GM21723 (cell line): ENCODE measurements at regions not wholly inside any gene's neighbourhood (a gene's known extent, or its start where the extent isn't known, plus 50 kb on each side); places are given as distances from the start of the nearest gene placed in this dataset.

ENCODE experiments used
- ATAC-seq: cut with Tn5 transposase; IDR thresholded peaks from one replicate; pipeline ENCODE4 v1.9.1; 2021; ENCODE audit warnings: mild to moderate bottlenecking, moderate library complexity; ENCODE audit not compliant: unreplicated experiment

- no peak for ATAC-seq
Measured at GRCh38 chr2:183995632-183996031, 602.7 kb upstream of the ZNF804A start.

DNA sequence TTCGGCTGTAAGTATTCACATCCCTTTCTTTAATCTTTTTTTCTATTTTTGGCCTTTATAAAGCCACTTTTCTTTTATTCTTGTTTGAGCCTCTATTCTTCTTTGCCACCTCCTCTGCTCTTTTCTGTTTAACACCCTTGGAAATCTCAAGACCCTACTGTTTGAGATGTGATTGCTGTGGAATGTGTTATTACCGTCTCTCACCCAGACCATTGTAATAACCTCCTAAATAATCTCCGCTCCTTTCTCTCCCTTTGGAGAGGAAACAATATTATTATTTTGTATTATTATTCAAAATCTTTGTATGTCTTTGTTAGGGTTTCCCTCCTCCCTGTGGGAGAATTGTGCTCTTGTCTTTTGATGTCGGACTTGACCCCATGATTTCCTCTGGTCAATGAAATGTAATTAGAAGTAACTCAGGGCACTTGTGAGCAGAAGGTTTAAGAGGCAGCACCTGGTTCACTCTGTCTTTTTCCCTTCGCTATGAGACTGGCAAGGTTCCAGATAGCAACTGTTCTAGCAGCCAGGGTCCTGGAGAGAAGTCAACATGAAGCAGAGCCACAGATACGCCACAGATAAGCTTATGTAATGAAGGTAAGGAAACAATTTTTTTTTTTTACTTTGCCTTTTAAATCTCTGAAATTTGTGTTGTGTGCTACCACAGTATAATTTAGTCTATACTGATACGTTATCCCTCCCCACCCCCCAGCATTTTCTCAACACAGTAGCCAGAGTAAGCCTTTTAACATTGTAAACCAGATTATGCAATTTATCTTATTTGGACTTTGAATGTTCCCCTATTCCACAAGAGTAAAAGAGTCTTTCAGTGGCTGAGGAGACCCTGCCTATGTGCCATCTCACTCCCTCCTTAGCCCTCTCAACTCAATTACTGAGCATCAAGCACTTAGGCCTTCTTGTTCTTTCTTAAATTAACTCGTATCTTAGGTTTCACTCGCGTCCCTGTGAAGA is 601.2 kb upstream of the ZNF804A start:
- no peak for ATAC-seq

DNA sequence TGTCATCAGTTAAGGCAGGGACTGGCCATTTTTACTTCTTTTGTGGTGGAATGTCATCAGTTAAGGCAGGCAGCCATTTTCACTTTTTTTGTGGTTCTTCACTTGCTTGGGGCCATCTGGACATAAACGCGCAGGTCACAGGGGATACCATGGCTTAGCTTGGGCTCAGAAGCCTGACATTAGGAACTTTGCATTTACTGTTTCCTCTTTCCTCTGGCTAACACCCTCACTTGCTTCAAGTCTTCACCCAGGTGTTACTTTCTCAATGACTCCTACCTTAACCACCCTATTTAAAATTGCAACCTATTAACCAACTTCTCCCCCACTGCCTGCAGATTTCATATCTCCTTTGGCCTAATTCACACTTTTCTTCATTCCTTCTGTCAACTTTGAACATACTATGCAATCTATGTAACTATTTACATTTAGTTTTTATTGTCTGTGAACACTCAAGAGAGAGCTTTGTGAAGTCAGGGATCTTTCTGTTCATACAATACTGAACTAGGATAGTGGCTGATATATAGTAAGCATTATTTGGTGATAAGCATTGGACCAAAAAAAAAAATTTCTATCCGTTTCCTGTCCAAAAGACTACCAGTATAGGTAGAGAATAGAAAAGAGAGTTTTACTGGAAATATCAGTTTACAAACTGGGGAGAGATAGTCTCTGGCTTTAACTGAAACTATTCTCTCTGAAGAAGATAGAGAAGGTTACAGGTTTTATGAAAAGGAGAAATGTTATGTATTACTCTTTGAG is 600.1 kb upstream of the ZNF804A start:
- ATAC-seq = peak; percentile 94

DNA sequence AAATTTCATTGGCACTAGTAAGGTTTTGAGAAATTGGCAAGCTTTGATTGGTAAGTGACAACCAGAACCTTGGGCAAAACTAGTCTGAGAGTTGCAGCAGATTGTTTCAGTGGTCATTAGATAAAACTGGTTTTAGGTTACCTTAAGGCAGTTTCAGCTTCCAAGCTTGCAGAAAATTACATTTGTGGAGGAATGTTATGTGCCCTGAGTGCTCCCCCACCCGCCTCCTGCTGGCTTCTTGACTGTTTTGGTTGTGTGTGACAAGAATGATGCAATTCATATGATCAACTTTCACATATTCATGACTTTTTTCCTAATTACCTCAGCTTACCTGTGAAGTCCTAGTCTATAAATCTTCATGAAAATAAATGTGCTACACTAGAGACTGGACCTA is 599.5 kb upstream of the ZNF804A start:
- peak; percentile 24 for ATAC-seq

DNA sequence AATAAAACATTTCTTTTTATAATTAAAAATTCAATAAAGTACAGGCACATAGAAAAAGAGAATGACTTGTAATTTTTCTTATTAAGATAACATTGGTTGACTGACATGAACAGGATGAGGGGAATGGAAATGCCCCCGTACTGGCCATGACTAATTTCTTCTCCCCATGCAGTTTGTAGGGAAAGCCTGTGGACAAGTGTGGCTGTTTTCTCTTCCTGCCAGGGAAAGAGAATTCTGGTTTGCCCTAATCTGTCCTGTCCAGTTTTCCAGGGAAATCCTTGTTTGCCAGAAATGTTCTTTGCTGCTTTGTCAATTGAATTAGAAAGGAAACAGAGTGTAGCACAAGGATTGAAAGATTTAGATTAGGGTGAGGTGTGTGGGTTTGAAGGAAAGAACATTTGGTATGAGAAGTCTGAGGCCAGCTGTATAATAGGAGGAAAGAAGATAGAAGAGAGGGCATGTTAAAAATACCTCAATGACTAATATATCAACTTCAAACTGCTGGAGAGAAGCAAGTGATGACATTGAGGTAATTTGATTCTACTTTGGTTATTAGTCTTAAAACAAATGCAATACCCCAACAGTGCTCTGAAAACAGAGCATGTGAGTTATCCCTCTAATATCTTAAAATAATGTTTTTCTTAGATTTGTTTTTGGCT is 593.9 kb upstream of the ZNF804A start:
- peak; percentile 94 for ATAC-seq

- peak; percentile 57 for ATAC-seq
Measured at GRCh38 chr2:184004948-184005672, 593.2 kb upstream of the ZNF804A start.

DNA sequence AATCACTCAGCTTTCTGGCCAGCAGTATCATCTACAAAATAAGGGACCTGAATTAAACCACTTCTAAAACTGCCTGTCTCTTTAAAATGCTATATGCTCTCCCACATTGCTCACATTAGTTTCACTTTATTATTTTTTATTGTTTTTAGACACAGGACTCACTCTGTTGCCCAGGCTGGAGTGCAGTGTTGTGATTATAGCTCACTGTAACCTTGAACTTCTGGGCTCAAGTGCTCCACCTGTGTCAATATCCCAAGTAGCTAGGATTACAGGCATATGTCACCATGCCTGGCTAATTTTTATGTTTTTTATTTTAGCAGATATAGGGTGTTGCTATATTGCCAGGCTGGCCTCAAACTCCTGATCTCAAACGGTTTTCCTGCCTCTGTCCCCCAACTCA is 591.3 kb upstream of the ZNF804A start:
- no peak for ATAC-seq

DNA sequence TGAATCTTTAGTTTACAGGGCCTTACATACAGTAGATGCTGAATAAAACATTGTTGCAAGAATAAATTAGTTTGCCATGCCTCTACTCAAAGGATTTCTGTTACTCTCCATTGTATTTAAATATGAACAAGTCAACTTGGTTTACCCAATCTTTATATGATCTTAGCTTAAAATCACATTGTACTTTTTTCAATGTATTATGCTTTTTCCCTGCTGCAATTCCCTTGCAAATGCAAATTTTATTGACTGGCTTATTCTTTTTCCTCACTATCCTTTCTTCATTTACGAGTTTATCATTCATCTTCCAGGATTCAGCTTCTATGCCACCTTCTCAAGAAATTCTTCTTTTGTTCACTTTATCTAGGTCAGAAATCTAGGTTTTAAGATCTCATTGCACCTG is 571.4 kb upstream of the ZNF804A start:
- ATAC-seq = no peak

DNA sequence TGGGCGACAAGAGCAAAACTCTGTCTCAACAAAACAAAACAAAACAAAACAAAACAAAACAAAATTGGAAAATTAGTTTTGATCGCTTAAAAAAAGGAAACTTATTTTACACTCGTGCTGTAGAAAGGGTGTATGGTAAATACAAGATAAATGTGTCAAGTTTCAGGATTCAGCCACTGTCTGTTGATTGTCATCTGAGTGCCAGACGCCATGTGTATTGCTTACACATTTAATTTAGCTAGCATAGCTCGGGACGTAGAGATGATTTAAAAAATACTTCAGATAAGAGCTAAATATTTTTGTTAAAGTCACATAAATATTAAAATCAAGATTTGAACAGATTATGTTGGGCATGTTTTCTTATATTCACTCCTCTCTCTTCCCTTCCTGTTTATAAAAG is 568.1 kb upstream of the ZNF804A start:
- no peak for ATAC-seq

DNA sequence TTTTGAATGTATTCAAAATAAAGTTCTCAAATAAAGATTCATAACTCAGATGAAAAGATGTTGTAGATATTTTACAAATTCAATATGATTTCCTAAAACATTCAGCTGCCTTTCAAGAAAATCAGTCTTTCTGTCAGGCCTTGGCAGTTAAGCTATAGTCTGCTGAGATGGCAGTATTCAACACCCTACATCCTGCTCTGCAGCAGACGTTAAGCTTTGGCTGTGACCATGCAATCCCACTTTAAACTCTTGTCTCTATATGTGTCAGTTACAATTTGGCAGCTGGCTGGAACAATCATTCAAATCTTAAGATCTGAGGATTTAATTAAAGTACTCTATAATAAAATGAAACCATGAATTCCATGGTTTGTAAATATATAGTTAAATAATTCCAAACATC is 567.3 kb upstream of the ZNF804A start:
- ATAC-seq = no peak

- ATAC-seq = peak; percentile 79
Measured at GRCh38 chr2:184031402-184032147, 566.8 kb upstream of the ZNF804A start.

- no peak for ATAC-seq
Measured at GRCh38 chr2:184032983-184033382, 565.3 kb upstream of the ZNF804A start.

- ATAC-seq = no peak
Measured at GRCh38 chr2:184037273-184037672, 561.1 kb upstream of the ZNF804A start.

GRCh38 chr2:184039493-184039892 is 558.8 kb upstream of the ZNF804A start:
- no peak for ATAC-seq

GRCh38 chr2:184040230-184040629 is 558.1 kb upstream of the ZNF804A start:
- no peak for ATAC-seq

DNA sequence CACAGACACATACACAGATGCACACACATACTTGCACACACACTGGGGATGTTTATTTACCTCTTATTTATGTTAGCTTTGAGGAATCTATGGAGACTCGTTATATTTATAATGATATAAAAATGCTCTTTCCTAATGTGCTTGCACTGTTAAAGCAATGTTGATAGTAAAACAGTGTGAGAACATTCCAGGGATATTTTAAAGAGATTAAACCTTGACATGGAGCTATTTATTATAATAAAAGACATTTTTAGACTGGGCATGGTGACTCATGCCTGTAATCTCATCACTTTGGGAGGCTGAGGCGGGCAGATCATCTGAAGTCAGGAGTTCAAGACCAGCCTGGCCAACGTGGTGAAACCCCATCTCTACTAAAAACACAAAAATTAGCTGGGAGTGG is 557.3 kb upstream of the ZNF804A start:
- ATAC-seq = no peak

- ATAC-seq = no peak
Measured at GRCh38 chr2:184041777-184042176, 556.6 kb upstream of the ZNF804A start.

DNA sequence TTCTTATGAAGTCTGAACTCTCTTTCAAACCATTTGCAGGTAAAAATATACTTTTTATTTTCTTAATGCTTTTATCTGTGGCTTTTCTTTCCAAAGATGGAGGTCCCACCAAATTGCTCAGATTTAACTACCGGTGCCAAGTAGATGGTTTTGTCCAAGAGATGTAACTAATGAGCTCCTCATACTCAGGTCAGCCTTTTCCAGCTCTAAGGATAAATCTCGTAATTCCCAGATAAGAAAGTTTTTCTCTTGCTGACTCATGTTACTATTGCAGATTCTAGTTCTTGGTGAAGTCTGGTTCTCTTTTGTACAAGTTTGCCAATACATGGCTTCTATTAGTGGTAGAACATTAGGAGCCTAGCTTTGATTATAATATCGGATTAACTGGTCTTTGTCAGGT is 550.8 kb upstream of the ZNF804A start:
- no peak for ATAC-seq

GRCh38 chr2:184049566-184049965 is 548.8 kb upstream of the ZNF804A start:
- no peak for ATAC-seq

DNA sequence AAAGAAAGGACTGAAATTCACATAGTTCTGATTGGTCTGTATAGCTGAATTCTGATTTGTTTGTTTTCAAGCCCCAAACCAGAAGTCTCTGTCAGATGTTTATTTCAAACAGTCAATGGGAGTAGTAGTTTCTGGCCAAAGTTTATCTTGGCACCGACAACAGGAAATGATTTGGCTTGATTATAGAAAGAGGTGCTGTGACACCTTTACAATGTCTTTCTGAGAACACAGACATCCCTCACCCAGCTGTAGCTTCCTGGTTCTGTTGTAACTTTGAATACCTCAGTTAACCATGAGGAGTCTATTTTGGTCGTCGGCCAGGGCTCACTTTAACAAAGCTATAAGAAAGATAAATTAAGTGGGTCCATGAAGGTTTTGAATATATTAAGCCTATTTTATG is 545.0 kb upstream of the ZNF804A start:
- no peak for ATAC-seq
